ENCODE measurements at regions not wholly inside any gene's neighbourhood (a gene's known extent, or its start where the extent isn't known, plus 50 kb on each side); places are given as distances from the start of the nearest gene placed in this dataset.

DNA sequence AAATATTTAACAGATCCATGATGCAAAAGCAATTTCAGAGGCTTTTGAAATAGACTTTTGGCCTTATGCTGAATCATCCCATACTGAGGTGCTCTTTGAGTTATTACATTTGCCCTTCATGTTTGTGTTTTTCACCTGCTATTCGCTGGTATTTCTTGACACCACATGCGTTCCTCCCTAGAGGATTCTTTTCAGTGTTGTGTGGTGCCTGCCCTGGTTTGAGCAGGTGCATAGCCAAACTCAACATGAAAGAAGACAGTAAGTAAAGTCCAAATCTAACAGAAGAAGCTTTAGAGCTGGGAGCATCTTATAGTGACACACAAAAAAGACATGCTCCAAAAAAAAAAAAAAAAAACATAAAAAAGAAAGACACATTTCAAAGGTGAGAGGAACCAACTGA lies 796.3 kb downstream of the SEMA5A start:
- POLR2A ChIA-PET = no interaction called here
- Mint-ChIP-seq H3K27me3 (ENCODE audit: low read depth) (no peaks in the 10 kb centered on the region), H3K9me3 (0 out of 2 replicates have a peak, but pooled peaks cover 4% of the 10 kb centered on the region), H3K4me3 (no peak overlapping the region), H3K27ac (no peak overlapping the region), H3K36me3 (no peaks in the 10 kb centered on the region), H3K4me1 (peaks cover 5% of the 10 kb centered on the region; the same call in 1 of the 2 replicates)
- DNase-seq (ENCODE audit: low spot score) (no peak), ATAC-seq (no peak)
- CTCF ChIA-PET = no interaction called here
- TF ChIP-seq, protein P1, sequence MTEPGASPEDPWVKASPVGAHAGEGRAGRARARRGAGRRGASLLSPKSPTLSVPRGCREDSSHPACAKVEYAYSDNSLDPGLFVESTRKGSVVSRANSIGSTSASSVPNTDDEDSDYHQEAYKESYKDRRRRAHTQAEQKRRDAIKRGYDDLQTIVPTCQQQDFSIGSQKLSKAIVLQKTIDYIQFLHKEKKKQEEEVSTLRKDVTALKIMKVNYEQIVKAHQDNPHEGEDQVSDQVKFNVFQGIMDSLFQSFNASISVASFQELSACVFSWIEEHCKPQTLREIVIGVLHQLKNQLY (CRISPR knock-in tag; IDR thresholded peaks at IDR 0.05) = no peak
- no peak for TF ChIP-seq ETV6 (CRISPR knock-in tag; IDR thresholded peaks at IDR 0.05)
- no peak for TF ChIP-seq ZNF121 (CRISPR knock-in tag; IDR thresholded peaks at IDR 0.05)
- no peak for TF ChIP-seq NFYB (CRISPR knock-in tag; conservative IDR thresholded peaks at IDR 0.05; ENCODE audit: low read depth)
- TF ChIP-seq ELF4 (CRISPR knock-in tag; IDR thresholded peaks at IDR 0.05; ENCODE audit: low read depth) = no peak

- ChIA-PET POLR2A (no interaction called here), CTCF (no interaction called here)
- TF ChIP-seq ATF6 (CRISPR knock-in tag; IDR thresholded peaks at IDR 0.05) (no peak), GTF2I (CRISPR knock-in tag; conservative IDR thresholded peaks at IDR 0.05) (no peak), NR2C2 (CRISPR knock-in tag; IDR thresholded peaks at IDR 0.05) (no peak), ATF1 (CRISPR knock-in tag; IDR thresholded peaks at IDR 0.05) (no peak)
- TF ChIP-seq, protein P2, sequence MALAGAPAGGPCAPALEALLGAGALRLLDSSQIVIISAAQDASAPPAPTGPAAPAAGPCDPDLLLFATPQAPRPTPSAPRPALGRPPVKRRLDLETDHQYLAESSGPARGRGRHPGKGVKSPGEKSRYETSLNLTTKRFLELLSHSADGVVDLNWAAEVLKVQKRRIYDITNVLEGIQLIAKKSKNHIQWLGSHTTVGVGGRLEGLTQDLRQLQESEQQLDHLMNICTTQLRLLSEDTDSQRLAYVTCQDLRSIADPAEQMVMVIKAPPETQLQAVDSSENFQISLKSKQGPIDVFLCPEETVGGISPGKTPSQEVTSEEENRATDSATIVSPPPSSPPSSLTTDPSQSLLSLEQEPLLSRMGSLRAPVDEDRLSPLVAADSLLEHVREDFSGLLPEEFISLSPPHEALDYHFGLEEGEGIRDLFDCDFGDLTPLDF (CRISPR knock-in tag; IDR thresholded peaks at IDR 0.05) = no peak
- H3K4me3 Mint-ChIP-seq = no peak overlapping the region
- H3K36me3 Mint-ChIP-seq = no peaks in the 10 kb centered on the region
- DNase-seq (ENCODE audit: low spot score) (no peak), ATAC-seq (no peak)
- no peak overlapping the region for H3K27ac Mint-ChIP-seq
- H3K27me3 Mint-ChIP-seq (ENCODE audit: low read depth) = no peaks in the 10 kb centered on the region
- H3K4me1 Mint-ChIP-seq = peaks cover 5% of the 10 kb centered on the region; the same call in 1 of the 2 replicates
- 0 out of 2 replicates have a peak, but pooled peaks cover 3% of the 10 kb centered on the region for H3K9me3 Mint-ChIP-seq
Measured at GRCh38 chr5:8750100-8750499, 795.8 kb downstream of the SEMA5A start.

DNA sequence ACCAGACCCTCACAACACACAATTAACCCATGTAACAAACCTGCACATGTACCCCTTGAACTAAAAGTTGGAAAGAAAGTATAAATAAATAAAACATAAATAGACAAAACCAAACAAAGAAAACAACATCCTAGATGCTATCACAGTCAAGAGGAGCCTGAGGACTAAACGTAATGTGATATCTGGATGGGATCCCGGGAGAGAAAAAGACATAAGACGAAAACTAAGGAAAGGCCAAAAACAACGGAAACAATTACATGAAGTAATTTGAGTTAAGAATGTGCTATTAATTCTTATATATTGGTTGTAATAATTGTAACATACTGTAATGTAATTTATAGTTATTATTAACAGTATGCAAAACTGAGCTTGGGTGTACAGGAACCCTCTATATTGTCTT lies 793.9 kb downstream of the SEMA5A start:
- DNase-seq (ENCODE audit: low spot score) (no peak), ATAC-seq (no peak)
- POLR2A ChIA-PET = no interaction called here

More for the DNA sequence above, 793.9 kb downstream of the SEMA5A start:
- peaks cover 5% of the 10 kb centered on the region; the same call in 1 of the 2 replicates for H3K4me1 Mint-ChIP-seq
- no peak for TF ChIP-seq KAT7 (CRISPR knock-in tag; IDR thresholded peaks at IDR 0.05; ENCODE audit: borderline replicate concordance)
- no peak for TF ChIP-seq USF2 (CRISPR knock-in tag; IDR thresholded peaks at IDR 0.05)
- TF ChIP-seq, protein P1 (CRISPR knock-in tag; IDR thresholded peaks at IDR 0.05) = no peak
- no peak for TF ChIP-seq RORB (CRISPR knock-in tag; IDR thresholded peaks at IDR 0.05)
- no peak for TF ChIP-seq SMAD4 (CRISPR knock-in tag; IDR thresholded peaks at IDR 0.05)
- TF ChIP-seq IRF2 (CRISPR knock-in tag; IDR thresholded peaks at IDR 0.05; ENCODE audit: borderline replicate concordance, low read depth) = no peak
- no peak for TF ChIP-seq MAX (CRISPR knock-in tag; IDR thresholded peaks at IDR 0.05)
- no peaks in the 10 kb centered on the region for H3K36me3 Mint-ChIP-seq
- CTCF ChIA-PET = no interaction called here
- H3K4me3 Mint-ChIP-seq = no peak overlapping the region
- no peaks in the 10 kb centered on the region for H3K9me3 Mint-ChIP-seq
- no peak overlapping the region for H3K27ac Mint-ChIP-seq
- H3K27me3 Mint-ChIP-seq (ENCODE audit: low read depth) = no peaks in the 10 kb centered on the region
